ENCODE measurements at regions not wholly inside any gene's neighbourhood (a gene's known extent, or its start where the extent isn't known, plus 50 kb on each side); places are given as distances from the start of the nearest gene placed in this dataset.
A peak's percentile ranks its signal among the peaks of the same experiment; 100 is the strongest.

DNA sequence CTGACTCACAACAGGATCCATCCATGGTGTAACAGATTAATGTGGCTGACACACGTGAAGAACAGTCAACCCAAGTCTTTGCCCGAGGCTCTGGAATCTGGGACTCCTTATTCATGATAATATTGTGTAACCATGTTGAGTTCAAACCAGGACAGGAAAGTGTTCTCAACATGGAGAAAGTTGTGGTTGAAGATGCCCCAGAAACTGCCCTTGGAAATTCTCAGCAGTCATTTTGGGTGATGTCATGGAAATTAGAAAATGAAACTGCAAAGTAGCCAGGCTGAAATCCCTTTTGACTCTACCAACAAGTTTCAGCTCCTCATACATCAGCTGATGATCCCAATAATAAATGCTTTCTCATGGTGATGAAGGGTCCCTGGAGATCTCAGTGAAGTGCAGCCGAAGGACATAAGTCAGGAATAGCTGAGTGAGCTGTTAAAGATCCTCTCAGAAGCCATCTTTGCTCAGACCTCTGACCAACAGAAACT, 307.7 kb downstream of the TNS1 start:
- H3K4me3 ChIP-seq (ENCODE audit: low read depth, low read length): no peak overlapping the region
- TF ChIP-seq, protein P1, sequence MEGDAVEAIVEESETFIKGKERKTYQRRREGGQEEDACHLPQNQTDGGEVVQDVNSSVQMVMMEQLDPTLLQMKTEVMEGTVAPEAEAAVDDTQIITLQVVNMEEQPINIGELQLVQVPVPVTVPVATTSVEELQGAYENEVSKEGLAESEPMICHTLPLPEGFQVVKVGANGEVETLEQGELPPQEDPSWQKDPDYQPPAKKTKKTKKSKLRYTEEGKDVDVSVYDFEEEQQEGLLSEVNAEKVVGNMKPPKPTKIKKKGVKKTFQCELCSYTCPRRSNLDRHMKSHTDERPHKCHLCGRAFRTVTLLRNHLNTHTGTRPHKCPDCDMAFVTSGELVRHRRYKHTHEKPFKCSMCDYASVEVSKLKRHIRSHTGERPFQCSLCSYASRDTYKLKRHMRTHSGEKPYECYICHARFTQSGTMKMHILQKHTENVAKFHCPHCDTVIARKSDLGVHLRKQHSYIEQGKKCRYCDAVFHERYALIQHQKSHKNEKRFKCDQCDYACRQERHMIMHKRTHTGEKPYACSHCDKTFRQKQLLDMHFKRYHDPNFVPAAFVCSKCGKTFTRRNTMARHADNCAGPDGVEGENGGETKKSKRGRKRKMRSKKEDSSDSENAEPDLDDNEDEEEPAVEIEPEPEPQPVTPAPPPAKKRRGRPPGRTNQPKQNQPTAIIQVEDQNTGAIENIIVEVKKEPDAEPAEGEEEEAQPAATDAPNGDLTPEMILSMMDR (IDR thresholded peaks at IDR 0.05; ENCODE audit: insufficient read depth, low read length): no peak
- peak; percentile 88 for DNase-seq (ENCODE audit: low read depth)

DNA sequence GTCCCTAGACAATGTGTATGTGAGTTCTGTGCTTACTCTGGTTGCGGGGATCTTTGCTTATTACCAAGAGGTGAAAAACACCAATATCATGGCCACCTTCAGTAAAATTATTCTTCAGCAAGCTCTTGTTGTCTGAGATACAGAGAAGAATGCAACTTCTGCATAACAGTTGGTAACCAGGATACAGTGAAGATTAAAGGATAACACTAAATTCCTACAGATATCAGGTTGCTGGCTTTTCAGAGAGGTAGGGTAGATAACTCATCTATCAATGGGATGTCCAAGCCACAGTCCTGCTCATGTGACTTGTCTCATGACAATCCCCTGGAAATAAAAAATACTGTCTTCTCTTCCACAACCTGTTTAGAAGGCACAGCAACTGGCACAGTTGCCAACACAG, 308.5 kb downstream of the TNS1 start:
- no peak for DNase-seq (ENCODE audit: low read depth)
- no peak overlapping the region for H3K4me3 ChIP-seq (ENCODE audit: low read depth, low read length)
- TF ChIP-seq, protein P1 (IDR thresholded peaks at IDR 0.05; ENCODE audit: insufficient read depth, low read length): no peak

DNA sequence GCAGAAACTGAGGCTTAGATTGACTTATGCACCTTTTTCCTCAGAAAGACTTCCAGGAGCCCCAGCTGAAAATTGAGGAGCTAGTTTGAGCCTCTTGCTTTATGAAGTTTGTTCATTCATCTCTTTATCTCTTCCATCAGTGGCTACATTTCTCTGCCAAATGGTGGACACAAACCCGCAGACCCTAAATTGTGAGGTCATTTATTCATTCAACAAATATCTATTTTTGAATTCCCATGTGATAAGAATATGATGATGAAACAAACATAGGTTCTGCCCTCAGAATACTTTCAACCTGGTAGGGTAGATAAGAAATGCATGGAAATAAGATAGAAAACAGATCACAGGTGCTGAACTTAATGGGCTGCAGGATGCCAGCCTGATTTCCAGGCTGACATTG, 309.4 kb downstream of the TNS1 start:
- no peak overlapping the region for H3K4me3 ChIP-seq (ENCODE audit: low read depth, low read length)
- TF ChIP-seq, protein P1 (IDR thresholded peaks at IDR 0.05; ENCODE audit: insufficient read depth, low read length): no peak
- no peak for DNase-seq (ENCODE audit: low read depth)

DNA sequence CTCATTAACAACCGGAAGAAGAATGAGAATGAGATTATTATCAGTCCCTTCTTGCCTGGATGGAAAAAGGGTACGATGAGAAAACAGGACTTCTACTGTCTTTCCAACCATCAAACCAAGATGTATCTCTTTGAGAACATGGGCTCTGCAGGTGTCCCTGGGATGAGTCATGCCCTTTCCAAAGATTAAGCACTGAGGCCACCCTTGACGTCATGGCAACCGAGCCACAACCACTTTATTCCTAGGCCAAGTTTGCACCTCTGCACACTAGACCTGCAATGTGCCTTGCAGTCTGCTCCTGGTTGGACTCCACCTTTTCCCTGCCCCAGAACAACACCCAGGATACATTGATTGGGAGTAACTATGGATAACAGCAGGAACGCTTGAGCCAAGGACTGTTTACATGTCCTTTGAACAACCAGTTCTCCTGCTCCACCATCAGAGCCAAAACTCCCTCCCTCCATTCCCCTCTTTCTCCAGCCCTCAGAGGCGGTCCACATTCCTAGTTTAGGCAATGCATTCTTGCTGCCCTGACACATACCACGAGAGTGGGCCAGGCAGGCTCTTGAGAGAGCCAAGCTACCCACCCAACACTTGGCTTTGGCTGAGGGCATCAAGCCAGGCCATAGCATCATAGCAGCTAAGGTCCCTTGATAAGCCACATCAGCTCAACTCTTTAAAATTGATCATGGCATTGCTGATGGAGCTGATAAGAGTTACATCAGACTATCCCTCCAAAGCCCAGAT, 310.7 kb downstream of the TNS1 start:
- TF ChIP-seq, protein P1 (IDR thresholded peaks at IDR 0.05; ENCODE audit: insufficient read depth, low read length): no peak
- peak; percentile 97 for DNase-seq (ENCODE audit: low read depth)
- H3K4me3 ChIP-seq (ENCODE audit: low read depth, low read length): no peak overlapping the region

GRCh38 chr2:217691516-217691915, 311.3 kb downstream of the TNS1 start:
- TF ChIP-seq, protein P1 (IDR thresholded peaks at IDR 0.05; ENCODE audit: insufficient read depth, low read length): no peak
- DNase-seq (ENCODE audit: low read depth): no peak
- no peak overlapping the region for H3K4me3 ChIP-seq (ENCODE audit: low read depth, low read length)

- no peak overlapping the region for H3K4me3 ChIP-seq (ENCODE audit: low read depth, low read length)
- TF ChIP-seq, protein P1 (IDR thresholded peaks at IDR 0.05; ENCODE audit: insufficient read depth, low read length): no peak
- no peak for DNase-seq (ENCODE audit: low read depth)
Observed at GRCh38 chr2:217689053-217689452, 313.7 kb downstream of the TNS1 start.

Data from fibroblast of the aortic adventitia (primary cell).